Astrocyte of the hippocampus (primary cell): ENCODE measurements at regions not wholly inside any gene's neighbourhood (a gene's known extent, or its start where the extent isn't known, plus 50 kb on each side); places are given as distances from the start of the nearest gene placed in this dataset.

Experiments used
- DNase-seq: peaks from one replicate; pipeline ENCODE4 v3.0.0; 2011; ENCODE audit warnings: low read depth, low spot score

DNA sequence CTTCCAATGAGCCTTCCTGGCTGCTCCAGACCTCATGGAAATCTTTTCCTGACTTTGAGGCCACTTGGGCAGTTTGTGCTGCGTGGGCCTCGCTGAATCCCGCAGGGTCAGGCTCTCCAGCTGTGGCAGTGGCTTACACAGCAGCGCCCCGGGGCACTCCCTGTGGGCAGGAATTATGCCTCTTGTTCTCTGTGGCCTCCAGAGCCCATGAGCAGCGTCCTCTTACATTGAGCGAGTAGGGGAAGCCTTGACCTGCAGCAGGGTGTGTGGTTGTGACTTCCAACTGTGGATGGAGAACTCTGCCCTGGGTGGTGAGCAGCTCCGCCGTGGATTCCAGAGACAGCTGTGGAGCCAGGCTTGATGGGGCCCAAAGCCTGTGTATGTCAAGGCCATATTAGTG, 180.8 kb downstream of the GLI2 start:
- no peak for DNase-seq

- DNase-seq: no peak
Measured at GRCh38 chr2:120917886-120918285, 182.2 kb downstream of the GLI2 start.

GRCh38 chr2:120919216-120919615, 183.5 kb downstream of the GLI2 start:
- DNase-seq: no peak

DNA sequence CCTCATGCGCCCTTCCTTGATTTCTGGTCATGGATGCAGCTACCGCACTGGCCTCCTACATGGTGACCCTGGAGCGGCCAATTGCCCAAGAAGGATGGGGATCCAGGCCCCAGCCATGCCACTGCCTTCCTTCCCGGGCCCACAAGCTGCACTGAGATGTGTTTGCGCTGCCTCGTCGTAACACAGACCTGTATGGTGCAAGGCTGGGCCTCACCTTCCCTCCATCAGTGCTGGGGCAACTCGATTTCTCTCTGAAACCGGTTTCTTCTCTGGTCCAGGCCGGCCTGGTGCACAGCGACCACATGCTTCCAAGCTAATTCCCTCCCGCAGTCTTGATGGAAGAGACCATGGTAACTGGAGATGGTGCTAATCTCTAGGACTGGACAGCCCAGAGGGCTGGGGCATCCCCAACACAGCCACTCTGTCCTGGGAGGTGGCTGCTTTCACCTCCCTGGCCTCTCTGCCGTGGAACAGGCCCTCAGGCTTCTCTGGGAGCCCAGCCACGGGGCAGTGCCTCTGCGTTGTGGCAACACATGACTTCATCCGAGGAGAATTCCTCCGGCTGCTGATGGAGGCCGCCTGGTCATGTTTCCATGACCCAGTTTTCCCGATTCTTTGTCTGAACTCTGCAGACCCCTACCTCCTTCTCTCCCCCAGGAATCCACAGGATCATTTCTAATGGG, 184.2 kb downstream of the GLI2 start:
- peak; percentile 89 for DNase-seq

DNA sequence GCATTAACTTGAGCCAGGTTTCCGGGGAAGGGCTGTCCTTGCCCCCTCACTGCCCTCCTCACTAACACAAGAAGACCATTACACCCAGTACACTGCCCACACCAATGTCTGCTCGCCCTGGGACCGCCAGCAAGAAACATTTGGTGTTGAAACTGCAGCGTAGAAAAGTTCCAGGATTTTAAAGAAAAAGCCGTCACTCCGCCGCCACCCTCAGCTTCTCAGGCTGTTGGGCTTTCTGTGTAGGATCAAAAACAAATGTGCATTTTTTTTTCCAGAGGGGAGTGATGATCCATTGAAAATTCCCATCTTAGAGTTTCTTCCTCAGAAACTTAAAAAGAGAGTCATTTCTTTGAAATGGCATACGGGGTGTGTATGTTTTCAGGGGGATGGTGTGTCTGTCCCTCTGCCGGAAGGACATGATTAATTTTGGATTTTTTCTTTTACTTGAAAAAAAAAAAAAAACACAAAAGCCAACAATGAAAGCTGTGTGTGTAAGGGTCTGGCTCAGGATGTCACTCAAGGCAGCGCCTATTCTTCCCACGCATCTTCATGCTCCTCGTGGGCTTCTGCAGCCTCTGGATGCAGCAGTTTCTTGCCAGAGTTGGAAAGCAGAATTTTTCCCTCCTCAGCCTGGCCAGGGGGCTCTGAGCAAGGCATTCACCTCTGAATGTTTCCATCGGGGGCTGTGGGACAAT, 184.9 kb downstream of the GLI2 start:
- DNase-seq: no peak

DNA sequence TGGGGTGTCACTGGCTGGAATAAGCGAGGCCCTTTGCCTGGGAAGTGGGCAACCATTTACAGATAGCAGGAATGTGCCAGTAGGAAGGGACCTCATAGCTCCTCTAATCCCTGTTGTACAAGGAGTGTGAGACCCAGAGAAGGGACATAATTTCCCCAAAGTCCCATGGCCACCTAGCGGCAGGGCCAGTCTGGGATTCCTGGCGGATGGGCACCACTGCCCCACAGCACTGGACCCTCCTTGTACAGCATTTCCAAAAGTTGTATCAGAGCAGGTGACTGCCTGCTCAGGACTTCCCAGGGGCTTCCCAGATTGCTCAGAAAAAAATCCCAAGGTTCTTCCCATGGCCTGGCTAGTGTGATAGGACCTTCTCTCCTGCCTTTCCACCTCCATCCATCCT, 185.8 kb downstream of the GLI2 start:
- no peak for DNase-seq

DNA sequence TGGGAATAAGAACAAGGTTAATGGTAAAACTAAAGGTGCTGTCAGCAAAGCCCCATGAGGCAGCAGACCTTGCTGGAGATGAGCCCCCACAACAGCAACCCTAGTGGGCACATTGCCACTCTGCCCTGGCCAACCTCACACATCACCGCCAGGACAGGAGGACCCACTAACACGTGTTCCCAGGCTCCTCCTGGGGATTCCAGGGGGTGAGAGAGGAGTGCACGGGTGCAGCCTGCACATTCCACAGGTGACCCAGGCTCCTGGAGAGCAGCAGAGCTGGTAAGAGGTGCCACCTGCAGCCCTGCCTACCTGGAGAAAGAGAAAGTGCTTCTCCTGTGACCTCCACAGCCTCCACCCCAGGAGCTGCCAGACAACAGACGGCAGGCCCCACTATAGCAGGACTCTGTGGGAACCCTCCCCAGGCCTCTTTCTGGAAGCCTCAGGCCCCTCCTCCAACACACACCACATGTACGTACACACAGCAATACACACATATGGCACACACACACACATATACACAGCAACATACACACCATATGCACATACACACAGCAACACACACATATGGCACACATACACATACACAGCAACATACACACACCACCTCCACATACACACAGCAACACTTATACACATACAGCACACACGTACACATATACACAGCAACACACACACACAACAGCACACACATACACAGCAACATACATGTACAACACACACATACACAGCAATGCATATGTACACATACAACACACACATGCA, 187.1 kb downstream of the GLI2 start:
- no peak for DNase-seq

DNA sequence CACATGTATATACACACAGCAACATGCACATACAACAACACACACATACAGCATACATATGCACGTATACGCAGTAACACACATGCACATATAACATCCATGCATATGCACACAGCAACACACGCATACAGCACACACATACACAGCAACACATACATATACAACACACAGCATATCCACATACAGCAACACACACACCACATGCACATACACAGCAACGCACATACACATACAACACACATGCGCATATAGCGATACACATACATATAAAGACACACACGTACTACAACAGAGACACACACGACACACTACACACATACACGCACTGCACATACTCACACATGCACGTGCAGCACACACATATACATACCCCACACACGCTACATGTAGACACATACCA, 187.8 kb downstream of the GLI2 start:
- no peak for DNase-seq

GRCh38 chr2:120924924-120925323, 189.3 kb downstream of the GLI2 start:
- DNase-seq: no peak

- DNase-seq: no peak
Measured at GRCh38 chr2:120926463-120927264, 191.0 kb downstream of the GLI2 start.

GRCh38 chr2:120927265-120927628, 191.6 kb downstream of the GLI2 start:
- no peak for DNase-seq

GRCh38 chr2:120929829-120930228, 194.2 kb downstream of the GLI2 start:
- DNase-seq: peak; percentile 59

DNA sequence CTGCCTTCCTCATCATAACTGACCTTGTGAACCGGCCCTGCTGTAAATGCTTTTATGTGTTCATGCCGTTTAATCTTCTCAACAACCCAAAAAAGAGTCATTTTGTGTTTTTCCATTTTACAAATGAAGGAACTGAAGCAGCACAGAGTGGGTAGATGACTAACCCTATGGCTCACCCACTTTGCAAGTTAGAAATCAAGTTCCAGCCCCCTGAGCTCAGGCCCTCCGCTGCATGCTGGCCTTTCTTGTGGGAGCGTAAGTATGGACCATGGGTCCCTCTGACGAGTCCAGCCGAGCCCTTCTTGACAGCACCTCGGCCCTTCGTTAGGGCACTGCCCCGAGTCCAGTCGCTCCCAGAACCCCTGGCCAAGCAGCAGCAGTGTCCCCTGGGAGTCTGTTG, 194.6 kb downstream of the GLI2 start:
- no peak for DNase-seq

DNA sequence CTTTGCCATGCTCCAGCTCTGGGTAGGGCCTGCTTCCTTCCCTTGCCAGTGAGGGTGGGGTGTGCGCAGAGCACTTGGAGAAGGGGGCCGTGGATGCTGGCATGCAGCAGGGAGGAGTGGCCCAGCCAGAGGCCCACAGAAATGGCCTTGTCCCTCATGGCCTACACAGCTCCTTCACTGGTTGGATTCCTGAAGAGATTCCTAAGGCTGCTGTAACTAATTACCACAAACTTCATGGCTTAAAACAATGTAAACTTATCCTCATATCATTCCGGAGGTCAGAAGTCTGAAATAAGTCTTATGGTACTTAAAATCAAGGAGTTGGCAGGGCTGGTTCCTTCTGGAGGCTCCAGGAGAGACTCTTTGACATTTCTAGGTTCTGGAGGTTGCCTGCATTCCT, 195.2 kb downstream of the GLI2 start:
- no peak for DNase-seq

DNA sequence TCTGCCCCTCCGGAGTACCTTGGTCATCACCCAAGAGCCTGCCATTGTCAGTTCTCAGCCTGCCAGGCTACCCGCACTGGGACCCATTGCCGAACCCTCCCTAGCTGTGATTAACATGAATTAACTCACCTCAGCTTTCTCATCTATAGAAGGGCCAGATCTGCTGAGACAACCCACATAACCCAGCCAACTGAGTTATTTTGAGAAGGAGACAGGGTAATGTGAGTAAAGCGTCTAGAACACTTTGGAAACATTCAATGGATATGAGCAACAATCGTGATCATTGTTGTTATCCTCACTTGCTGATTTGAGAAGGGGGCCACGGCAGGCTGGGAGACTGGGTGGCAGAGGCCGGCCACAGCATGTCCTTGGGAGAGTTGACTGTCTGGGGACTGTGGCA, 196.8 kb downstream of the GLI2 start:
- no peak for DNase-seq

GRCh38 chr2:120932881-120933280, 197.2 kb downstream of the GLI2 start:
- DNase-seq: no peak

DNA sequence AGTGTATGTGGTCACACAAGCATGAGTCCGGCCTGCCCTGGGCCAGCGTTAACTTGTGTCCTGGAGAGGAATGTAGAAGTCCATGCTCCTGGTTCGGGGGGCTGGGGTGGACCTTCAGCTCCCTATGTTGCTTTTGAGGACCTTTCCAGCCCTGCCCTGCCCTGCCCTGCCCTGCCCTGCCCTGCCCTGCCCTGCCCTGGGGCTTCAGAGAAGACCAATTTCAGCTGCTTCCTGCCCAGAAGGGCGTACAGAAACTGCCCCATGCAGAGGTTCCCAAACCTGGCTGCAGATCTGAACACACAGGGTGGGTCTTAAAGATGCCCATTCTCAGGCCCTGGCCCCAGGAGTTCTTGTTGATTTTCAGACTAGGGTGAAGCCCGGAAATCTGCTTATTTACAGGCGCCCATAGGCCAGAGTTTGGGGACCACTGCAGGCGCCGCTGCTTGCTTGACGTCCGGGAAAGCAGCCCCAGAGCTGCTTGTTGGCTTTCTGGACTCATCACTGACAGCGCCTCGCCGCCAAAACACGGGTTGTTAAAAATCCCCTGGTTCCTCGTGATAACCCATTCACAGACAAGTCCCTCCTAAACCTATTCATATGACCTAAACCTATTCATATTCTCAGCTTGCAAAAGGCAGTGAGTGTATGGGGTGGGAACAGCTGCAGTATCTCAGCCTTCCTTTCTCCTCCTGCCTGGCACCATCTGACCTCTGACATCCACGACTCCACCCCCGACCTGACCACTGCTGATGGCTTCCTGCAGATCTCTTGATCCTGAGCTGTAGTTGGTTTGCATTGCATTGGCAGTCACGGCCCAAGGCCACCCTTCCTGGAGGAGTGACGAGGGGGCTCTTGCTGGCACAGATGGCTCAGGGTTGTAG, 198.3 kb downstream of the GLI2 start:
- no peak for DNase-seq

DNA sequence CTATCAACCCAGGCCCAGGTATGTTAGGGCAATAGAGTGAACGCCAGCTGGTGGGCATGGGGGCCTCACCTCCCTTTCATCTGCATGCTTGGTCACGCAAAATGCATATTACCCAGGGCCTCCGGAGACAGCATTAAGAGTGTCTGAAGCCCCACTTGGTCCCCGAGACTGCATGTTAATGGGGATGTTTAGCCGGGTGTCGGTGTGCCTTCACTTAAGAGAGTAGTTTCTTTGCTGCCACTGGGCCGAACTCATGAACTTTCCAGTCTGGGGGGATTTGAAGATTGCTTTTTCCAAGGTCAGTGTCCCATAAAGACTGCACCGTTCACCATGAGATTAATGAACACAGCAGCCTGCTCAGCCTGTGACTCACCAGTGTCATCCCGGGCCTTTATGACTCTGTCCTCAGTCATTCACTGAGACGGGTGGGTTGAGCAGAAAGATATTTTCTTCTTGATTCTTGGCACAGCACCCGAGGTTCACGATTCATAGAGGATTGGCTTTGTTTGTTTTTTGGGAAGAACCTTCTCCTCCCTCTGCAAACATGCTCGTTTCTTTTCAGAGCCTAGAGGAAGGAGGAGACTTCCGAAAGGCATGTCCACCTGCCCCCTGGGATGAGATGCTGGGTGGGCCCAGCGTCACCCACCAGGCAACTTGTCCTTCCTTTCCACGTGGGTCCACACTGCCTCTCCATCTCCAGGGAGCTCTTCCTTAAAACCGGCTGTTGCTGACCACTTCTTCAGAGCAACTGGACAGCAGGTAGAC, 199.1 kb downstream of the GLI2 start:
- peak; percentile 81 for DNase-seq

DNA sequence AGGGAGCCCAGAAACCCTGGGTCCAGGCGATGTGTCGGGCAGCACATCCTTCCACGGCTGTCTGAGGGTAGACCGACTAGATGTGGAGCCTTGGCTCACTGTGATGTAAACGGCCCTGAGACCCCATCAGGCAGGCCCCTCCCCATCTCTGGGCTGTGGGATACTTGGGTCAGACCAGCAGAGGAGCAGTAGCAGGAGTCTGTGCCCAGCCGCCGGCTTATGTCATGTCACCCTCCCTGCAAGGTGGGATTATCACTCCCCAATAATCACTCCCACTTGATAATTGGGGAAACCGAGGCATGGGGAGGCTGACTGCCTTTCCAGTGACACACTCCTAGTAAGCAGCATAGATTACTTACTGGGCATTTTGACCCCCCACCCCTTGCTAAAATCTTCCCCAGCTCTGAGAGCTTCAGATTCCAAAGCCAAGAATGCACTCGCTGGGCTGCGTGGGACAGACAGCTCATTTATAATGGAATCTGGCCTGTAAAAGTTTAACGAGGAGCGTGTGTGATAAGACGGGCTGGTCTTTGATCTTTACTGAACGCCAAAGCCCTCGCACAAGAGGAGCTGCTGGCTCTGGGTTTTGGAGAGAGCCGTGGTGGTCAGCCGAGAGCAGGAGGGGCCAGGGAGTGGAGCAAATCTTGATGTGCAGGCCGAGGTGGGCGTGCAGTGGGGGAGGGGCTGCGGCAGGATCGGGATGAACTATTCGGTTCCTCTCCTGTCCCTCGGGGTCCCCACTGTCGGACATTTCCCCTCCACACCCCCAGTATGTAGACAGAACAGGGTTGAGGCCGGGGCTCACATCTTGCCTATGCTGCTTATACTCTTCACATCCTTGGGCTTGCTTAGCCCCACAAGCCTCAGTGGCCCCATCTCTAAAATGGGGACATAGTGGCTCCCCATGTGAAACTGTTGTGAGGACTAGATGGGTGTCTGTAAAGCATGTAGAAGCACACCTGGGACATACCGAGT, 200.0 kb downstream of the GLI2 start:
- peak; percentile 83 for DNase-seq
